ENCODE measurements at regions not wholly inside any gene's neighbourhood (a gene's known extent, or its start where the extent isn't known, plus 50 kb on each side); places are given as distances from the start of the nearest gene placed in this dataset.

- TF ChIP-seq POLR2A (IDR thresholded peaks at IDR 0.05): no peak
- TF ChIP-seq, protein P1, sequence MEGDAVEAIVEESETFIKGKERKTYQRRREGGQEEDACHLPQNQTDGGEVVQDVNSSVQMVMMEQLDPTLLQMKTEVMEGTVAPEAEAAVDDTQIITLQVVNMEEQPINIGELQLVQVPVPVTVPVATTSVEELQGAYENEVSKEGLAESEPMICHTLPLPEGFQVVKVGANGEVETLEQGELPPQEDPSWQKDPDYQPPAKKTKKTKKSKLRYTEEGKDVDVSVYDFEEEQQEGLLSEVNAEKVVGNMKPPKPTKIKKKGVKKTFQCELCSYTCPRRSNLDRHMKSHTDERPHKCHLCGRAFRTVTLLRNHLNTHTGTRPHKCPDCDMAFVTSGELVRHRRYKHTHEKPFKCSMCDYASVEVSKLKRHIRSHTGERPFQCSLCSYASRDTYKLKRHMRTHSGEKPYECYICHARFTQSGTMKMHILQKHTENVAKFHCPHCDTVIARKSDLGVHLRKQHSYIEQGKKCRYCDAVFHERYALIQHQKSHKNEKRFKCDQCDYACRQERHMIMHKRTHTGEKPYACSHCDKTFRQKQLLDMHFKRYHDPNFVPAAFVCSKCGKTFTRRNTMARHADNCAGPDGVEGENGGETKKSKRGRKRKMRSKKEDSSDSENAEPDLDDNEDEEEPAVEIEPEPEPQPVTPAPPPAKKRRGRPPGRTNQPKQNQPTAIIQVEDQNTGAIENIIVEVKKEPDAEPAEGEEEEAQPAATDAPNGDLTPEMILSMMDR (IDR thresholded peaks at IDR 0.05): no peak
These were observed 169.2 kb downstream of the LPIN1 start for GRCh38 chr2:11915650-11916049.
